ENCODE measurements at regions not wholly inside any gene's neighbourhood (a gene's known extent, or its start where the extent isn't known, plus 50 kb on each side); places are given as distances from the start of the nearest gene placed in this dataset.

DNA sequence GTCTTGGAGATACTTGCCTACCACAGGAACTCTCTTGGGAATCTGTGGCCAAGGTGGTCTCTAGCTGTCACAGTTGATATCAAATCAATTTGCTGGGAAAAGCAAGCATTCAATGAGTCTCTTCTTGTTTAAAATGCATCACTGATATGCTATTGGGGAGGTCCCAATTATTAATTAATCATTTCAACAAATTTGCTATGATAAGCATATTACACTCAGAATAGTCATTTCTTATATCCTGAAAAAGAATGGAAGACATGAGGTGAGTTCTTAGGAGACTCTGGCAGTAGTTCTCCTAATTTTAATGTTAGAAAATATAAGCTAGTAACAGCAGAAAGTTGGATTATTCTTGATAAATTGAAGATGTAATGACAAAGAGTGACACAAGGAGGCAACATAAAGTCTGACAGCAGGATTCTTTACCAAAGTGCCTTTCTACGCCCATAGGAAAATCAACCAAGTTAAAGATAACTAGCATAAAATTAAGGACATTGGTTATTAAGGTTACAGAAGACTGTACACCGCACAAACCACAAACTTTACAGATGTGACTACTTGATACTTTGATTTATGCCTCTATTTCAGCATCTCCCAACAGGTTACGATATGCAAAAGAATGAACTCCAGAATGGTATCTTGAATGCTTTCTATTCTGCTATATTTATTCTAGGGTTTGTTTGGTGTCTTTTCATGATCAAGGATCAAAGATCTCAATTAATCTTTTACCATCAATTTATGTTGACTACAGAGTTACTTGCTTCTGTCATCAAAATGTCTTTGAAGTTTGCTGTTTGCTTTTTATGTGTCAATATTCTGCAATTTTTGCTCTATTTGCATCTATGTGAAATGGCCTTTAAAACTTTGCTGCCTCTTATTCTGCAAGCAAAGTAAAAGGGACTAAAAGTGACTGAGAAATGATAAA is 349.6 kb upstream of the CLEC14A start:
- Histone ChIP-seq H3K4me2 (ENCODE audit: low read depth, low read length) (peak overlapping the region; percentile 38), H3K9me3 (ENCODE audit: low read length) (peaks cover 5% of the 10 kb centered on the region; the same call in 1 of the 2 replicates), H3K4me3 (replicated peaks in 1 of 3; ENCODE audit: insufficient read depth in 1 of 3, low read depth in 2 of 3, low read length in 3 of 3) (peak overlapping the region in 2 of 3 experiments; percentile 1 to 11; a peak in 2 of 6 replicates), H3K79me2 (ENCODE audit: insufficient read depth, low read length) (no peaks in the 10 kb centered on the region), H3K27ac (ENCODE audit: extremely low read length, insufficient read depth, low read length) (peak overlapping the region; percentile 14), H2AFZ (ENCODE audit: low read length) (no peak overlapping the region), H4K20me1 (ENCODE audit: insufficient read depth, low read length) (no peaks in the 10 kb centered on the region), H3K36me3 (replicated peaks in 1 of 2; ENCODE audit: control insufficient read depth in 1 of 2, insufficient read depth in 2 of 2, low read length in 2 of 2) (no peaks in the 10 kb centered on the region), H3K4me1 (ENCODE audit: insufficient read depth, low read length) (peaks cover 24% of the 10 kb centered on the region), H3K9ac (ENCODE audit: insufficient read depth, low read depth, low read length) (no peak overlapping the region), H3K27me3 (ENCODE audit: control insufficient read depth in 1 of 2, insufficient read depth in 2 of 2, low read length in 2 of 2) (no peaks in the 10 kb centered on the region)
- ATAC-seq (peak; percentile 83), DNase-seq (ENCODE audit: low spot score) (peak; percentile 79), FAIRE-seq (peak; percentile 15)
- POLR2A ChIA-PET, result no interaction called here
- WGBS (ENCODE audit: low lambda C conversion rate), result 6% methylated on average over 3 of the region's 3 CpGs
- in situ Hi-C loops (cut with HindIII; ENCODE audit: extremely low pct_ligation_motif_present, low pct_unique_long_range_greater_than_20kb) (loop anchor here (10.0 kb wide), 1 partner anchor 259 kb away; no protein-coding TSS in a partner anchor), intact Hi-C loops (cut with micrococcal nuclease; ENCODE audit: unreplicated experiment) (loop anchor here (1.0 to 5.0 kb wide), 6 partner anchors 75 to 703 kb away; no protein-coding TSS in a partner anchor)
- CTCF ChIA-PET (ENCODE audit: low intra/inter-chr PET ratio, low total read pairs), result no interaction called here
- BruUV-seq (replicated peaks), result no TSS peak
- TF ChIP-seq, protein P1, sequence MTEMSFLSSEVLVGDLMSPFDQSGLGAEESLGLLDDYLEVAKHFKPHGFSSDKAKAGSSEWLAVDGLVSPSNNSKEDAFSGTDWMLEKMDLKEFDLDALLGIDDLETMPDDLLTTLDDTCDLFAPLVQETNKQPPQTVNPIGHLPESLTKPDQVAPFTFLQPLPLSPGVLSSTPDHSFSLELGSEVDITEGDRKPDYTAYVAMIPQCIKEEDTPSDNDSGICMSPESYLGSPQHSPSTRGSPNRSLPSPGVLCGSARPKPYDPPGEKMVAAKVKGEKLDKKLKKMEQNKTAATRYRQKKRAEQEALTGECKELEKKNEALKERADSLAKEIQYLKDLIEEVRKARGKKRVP (CRISPR knock-in tag; IDR thresholded peaks at IDR 0.05), result peak in 1 of 2 experiments; percentile 86; a peak in 2 of 4 replicates
- no peak for TF ChIP-seq ZNF430 (CRISPR knock-in tag; IDR thresholded peaks at IDR 0.05)
- TF ChIP-seq MBD4 (IDR thresholded peaks at IDR 0.05; ENCODE audit: borderline replicate concordance, low read length), result peak; percentile 56; the same call in 1 of the 2 replicates
- no peak for TF ChIP-seq ZNF230 (CRISPR knock-in tag; IDR thresholded peaks at IDR 0.05)
- TF ChIP-seq, protein P2, sequence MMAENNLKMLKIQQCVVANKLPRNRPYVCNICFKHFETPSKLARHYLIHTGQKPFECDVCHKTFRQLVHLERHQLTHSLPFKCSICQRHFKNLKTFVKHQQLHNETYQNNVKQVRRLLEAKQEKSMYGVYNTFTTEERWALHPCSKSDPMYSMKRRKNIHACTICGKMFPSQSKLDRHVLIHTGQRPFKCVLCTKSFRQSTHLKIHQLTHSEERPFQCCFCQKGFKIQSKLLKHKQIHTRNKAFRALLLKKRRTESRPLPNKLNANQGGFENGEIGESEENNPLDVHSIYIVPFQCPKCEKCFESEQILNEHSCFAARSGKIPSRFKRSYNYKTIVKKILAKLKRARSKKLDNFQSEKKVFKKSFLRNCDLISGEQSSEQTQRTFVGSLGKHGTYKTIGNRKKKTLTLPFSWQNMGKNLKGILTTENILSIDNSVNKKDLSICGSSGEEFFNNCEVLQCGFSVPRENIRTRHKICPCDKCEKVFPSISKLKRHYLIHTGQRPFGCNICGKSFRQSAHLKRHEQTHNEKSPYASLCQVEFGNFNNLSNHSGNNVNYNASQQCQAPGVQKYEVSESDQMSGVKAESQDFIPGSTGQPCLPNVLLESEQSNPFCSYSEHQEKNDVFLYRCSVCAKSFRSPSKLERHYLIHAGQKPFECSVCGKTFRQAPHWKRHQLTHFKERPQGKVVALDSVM (CRISPR knock-in tag; IDR thresholded peaks at IDR 0.05), result no peak
- no peak for TF ChIP-seq SOX6 (IDR thresholded peaks at IDR 0.05)
- TF ChIP-seq SOX6 (CRISPR knock-in tag; IDR thresholded peaks at IDR 0.05), result peak; percentile 23; the same call in 1 of the 2 replicates
- TF ChIP-seq, protein P3, sequence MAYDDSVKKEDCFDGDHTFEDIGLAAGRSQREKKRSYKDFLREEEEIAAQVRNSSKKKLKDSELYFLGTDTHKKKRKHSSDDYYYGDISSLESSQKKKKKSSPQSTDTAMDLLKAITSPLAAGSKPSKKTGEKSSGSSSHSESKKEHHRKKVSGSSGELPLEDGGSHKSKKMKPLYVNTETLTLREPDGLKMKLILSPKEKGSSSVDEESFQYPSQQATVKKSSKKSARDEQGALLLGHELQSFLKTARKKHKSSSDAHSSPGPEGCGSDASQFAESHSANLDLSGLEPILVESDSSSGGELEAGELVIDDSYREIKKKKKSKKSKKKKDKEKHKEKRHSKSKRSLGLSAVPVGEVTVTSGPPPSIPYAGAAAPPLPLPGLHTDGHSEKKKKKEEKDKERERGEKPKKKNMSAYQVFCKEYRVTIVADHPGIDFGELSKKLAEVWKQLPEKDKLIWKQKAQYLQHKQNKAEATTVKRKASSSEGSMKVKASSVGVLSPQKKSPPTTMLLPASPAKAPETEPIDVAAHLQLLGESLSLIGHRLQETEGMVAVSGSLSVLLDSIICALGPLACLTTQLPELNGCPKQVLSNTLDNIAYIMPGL (CRISPR knock-in tag; IDR thresholded peaks at IDR 0.05; ENCODE audit: borderline replicate concordance in 1 of 2, low read depth in 1 of 2), result no peak
- TF ChIP-seq POLR2AphosphoS5 (IDR thresholded peaks at IDR 0.05; ENCODE audit: low read depth, low read length), result no peak
- TF ChIP-seq, protein P4, sequence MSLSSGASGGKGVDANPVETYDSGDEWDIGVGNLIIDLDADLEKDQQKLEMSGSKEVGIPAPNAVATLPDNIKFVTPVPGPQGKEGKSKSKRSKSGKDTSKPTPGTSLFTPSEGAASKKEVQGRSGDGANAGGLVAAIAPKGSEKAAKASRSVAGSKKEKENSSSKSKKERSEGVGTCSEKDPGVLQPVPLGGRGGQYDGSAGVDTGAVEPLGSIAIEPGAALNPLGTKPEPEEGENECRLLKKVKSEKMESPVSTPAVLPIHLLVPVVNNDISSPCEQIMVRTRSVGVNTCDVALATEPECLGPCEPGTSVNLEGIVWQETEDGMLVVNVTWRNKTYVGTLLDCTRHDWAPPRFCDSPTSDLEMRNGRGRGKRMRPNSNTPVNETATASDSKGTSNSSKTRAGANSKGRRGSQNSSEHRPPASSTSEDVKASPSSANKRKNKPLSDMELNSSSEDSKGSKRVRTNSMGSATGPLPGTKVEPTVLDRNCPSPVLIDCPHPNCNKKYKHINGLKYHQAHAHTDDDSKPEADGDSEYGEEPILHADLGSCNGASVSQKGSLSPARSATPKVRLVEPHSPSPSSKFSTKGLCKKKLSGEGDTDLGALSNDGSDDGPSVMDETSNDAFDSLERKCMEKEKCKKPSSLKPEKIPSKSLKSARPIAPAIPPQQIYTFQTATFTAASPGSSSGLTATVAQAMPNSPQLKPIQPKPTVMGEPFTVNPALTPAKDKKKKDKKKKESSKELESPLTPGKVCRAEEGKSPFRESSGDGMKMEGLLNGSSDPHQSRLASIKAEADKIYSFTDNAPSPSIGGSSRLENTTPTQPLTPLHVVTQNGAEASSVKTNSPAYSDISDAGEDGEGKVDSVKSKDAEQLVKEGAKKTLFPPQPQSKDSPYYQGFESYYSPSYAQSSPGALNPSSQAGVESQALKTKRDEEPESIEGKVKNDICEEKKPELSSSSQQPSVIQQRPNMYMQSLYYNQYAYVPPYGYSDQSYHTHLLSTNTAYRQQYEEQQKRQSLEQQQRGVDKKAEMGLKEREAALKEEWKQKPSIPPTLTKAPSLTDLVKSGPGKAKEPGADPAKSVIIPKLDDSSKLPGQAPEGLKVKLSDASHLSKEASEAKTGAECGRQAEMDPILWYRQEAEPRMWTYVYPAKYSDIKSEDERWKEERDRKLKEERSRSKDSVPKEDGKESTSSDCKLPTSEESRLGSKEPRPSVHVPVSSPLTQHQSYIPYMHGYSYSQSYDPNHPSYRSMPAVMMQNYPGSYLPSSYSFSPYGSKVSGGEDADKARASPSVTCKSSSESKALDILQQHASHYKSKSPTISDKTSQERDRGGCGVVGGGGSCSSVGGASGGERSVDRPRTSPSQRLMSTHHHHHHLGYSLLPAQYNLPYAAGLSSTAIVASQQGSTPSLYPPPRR (CRISPR knock-in tag; IDR thresholded peaks at IDR 0.05; ENCODE audit: borderline replicate concordance), result peak; percentile 72; the same call in 1 of the 2 replicates
- TF ChIP-seq ZNF788 (CRISPR knock-in tag; IDR thresholded peaks at IDR 0.05; ENCODE audit: borderline replicate concordance), result no peak
- peak; percentile 85 for TF ChIP-seq NCOA2 (CRISPR knock-in tag; IDR thresholded peaks at IDR 0.05)
- TF ChIP-seq HOXD1 (CRISPR knock-in tag; IDR thresholded peaks at IDR 0.05), result peak; percentile 50; the same call in 1 of the 2 replicates

Measured in HepG2 (cell line).